Peyer's patch (tissue), 4 donors: ENCODE measurements at regions not wholly inside any gene's neighbourhood (a gene's known extent, or its start where the extent isn't known, plus 50 kb on each side); places are given as distances from the start of the nearest gene placed in this dataset.

Experiments
- POLR2A ChIP-seq, 2 donors: fragments of 450-650 bp; IDR thresholded peaks; one replicate each; pipeline ENCODE4 v1.5.1; 2017; ENCODE audit warnings: antibody characterized with exemption in 2 of 2, mild to moderate bottlenecking in 2 of 2, moderate library complexity in 2 of 2
- TF ChIP-seq, protein P1 (sequence below), 6 experiments: fragments of 450-650 bp in 4 of 6; fragments of 200-600 bp in 2 of 6; sonication (generic) in 1 of 6; IDR thresholded peaks; one replicate each; pipeline ENCODE4 v1.5.1; 2017 to 2019; ENCODE audit warnings: antibody characterized with exemption in 6 of 6, mild to moderate bottlenecking in 3 of 6, moderate library complexity in 1 of 6

GRCh38 chr2:136612079-136612478, 153.3 kb upstream of the THSD7B start:
- TF ChIP-seq, protein P1, sequence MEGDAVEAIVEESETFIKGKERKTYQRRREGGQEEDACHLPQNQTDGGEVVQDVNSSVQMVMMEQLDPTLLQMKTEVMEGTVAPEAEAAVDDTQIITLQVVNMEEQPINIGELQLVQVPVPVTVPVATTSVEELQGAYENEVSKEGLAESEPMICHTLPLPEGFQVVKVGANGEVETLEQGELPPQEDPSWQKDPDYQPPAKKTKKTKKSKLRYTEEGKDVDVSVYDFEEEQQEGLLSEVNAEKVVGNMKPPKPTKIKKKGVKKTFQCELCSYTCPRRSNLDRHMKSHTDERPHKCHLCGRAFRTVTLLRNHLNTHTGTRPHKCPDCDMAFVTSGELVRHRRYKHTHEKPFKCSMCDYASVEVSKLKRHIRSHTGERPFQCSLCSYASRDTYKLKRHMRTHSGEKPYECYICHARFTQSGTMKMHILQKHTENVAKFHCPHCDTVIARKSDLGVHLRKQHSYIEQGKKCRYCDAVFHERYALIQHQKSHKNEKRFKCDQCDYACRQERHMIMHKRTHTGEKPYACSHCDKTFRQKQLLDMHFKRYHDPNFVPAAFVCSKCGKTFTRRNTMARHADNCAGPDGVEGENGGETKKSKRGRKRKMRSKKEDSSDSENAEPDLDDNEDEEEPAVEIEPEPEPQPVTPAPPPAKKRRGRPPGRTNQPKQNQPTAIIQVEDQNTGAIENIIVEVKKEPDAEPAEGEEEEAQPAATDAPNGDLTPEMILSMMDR (IDR thresholded peaks at IDR 0.05) = no peak
- TF ChIP-seq POLR2A (IDR thresholded peaks at IDR 0.05) = no peak
